Skin epidermis (tissue), 12 donors: ENCODE measurements at regions not wholly inside any gene's neighbourhood (a gene's known extent, or its start where the extent isn't known, plus 50 kb on each side); places are given as distances from the start of the nearest gene placed in this dataset.
A peak's percentile ranks its signal among the peaks of the same experiment; 100 is the strongest.

ENCODE experiments used
- H3K27ac ChIP-seq, 21 experiments: fragments of 200-600 bp; sonication (generic) in 11 of 21; one replicate each; pipeline ENCODE4 v1.5.0; 2020; ENCODE audit warnings: mild to moderate bottlenecking in 3 of 21, inconsistent platforms in 2 of 21, moderate library complexity in 2 of 21
- H3K4me3 ChIP-seq, 7 experiments: fragments of 200-600 bp; sonication (generic) in 2 of 7; one replicate each; pipeline ENCODE4 v1.5.0; 2020; ENCODE audit warnings: inconsistent platforms in 2 of 7, mild to moderate bottlenecking in 2 of 7, moderate library complexity in 1 of 7

DNA sequence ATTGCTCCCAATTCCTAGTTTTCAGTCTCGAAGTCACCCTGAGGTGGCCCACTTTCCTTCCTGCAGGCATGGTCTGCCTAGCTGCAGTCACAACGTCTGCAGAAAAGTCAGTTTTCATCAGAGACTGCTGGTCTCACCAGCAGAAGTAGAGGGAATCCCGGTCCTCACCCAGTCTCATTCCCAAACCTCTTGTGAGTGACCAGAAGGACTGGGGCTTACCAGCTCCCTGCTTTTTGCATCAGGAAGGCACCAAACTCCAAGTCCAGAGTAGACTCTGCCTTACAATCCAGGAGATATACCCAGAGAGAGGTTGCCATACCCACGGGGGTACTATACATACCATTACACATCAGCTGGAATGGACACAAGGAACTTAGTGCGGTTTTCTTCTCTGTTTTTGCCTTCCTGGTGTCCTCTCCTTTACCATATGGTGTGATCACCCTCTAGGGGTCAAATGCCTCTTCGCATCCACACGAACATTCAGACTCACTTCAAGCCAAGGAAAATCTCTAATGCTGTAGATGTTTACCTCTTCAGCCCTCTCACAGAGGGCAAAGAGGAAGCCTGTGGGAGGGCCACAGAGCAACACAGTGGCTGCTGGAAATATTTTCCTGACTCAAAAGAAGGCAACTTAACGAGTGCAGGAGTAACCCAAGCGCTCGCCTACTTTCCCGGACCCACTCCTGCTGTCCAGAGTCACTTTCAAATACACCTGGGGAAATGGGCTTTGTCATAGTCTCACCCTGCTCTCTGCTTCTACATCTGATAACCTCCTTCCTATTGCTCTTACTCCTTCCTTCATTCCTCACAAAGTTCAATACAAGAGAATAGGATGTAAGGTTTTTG, 220.9 kb downstream of the C7orf25 start:
- H3K27ac ChIP-seq, result peak overlapping the region in 1 of 21 experiments; percentile 33
- H3K4me3 ChIP-seq, result no peak overlapping the region

DNA sequence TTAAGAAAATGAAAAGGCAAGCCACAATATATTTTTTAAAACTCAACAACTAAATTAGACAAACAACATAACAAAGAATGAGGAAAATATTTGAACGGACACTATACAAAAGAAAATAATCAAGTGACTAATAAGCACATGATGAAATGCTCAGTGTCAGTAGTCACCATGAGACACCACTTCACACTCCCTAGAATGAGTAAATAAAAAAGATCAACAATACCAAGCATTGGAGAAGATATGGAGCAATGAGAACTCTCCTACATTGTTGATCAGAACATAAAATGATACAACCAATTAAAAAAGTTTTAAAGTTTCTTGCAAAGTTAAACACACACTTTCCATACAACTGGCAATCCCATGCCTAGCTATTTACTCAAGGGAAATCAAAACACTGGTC, 222.2 kb downstream of the C7orf25 start:
- Histone ChIP-seq H3K4me3 (no peak overlapping the region), H3K27ac (no peak overlapping the region)

DNA sequence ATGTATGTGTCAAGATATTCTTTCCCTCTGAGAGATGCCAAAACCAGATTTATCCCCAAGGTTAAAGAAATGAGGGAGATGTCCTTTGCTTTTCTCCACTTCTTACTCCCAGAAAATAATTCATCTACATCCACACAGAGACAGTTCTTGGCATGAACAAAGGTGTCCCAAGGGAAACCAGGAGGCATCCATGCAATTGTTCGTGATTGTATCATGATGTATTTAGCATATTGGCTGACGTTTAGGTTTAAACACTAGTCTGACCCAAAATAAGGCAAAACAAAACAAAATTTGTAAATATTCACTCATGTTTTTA, 223.9 kb downstream of the C7orf25 start:
- Histone ChIP-seq H3K4me3 (no peak overlapping the region), H3K27ac (no peak overlapping the region)

DNA sequence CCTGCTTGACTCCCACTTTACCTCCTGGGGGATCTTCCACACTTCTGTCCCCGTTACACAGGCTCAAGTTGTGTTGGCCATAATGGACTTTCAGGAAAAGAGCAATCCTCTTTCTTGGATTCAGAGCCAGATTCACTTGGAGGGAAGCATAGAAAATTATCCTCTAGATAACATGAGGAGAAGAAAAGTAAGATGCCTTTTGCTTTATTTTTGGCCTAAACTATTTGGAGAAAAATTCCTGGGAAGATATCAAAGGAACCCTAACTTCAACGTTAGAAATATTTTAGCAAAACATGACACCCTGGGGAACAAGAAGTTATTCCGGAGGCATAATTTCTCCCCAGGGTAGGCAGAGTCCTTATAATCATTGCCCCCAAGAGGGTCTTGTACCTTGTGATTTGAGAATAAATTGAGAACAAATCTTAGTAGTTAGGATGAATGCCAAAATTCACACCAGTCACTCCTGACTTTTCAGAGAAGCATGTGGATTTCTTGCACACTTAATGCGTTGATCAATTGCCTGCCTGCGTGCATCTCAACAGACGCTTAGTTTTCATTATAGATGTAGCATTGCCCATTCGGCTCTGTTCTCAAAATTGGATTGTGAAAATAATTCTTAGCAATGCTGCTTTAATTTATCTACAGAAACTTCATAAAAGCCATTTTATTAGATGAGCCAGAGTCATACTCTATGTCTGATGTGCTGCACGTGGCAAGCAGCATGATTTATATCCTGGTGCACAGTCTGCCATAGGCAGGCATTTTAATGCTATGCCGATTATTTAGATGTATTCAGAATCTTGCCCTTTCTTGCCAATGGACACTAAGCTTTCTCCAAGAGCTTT, 224.4 kb downstream of the C7orf25 start:
- H3K4me3 ChIP-seq, result no peak overlapping the region
- no peak overlapping the region for H3K27ac ChIP-seq

DNA sequence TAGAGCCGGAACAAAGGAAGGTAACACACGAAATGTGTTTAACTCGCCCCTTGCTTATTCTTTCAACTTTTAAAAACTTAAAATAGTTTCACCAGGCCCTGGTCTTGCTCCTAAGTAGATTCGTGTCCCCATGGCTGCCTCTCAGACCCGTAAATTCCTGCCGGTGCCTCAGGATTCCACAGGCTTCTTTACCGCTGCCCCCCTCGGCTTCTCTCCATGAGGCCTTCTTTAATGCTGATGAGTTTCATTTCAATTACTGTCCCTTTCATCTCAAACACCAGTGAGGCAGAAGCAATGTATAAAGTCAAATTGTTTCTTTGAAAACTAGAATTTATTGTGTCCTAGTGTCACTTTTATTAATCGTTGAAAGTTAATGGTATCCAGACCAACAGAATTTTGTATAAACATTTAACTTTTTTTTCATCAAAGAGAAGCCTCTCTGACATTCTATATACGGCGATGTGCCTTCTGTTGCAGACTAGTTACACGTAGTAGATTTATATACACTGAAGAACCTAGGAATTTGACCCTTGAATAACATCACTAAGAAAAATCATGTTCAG, 225.2 kb downstream of the C7orf25 start:
- no peak overlapping the region for H3K27ac ChIP-seq
- no peak overlapping the region for H3K4me3 ChIP-seq

DNA sequence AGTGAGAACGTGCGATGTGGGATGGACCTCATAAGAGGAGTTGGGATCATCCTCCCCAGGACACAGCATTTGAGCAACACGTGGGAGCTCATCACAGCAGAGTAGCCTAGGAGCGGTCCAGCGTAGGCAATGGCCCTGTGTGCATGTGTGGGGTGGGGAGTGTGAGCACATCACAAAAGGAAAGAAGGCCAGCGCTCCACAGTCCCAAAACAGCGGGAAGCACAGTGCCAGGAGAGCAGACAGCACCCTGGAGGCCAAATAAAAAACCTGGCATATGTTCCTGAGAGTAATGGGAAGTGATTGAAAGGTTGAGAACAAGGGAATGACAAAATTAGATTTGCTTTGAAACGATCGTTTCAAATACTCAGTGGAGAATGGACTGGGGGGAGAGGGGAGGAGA, 226.0 kb downstream of the C7orf25 start:
- Histone ChIP-seq H3K27ac (no peak overlapping the region), H3K4me3 (no peak overlapping the region)

DNA sequence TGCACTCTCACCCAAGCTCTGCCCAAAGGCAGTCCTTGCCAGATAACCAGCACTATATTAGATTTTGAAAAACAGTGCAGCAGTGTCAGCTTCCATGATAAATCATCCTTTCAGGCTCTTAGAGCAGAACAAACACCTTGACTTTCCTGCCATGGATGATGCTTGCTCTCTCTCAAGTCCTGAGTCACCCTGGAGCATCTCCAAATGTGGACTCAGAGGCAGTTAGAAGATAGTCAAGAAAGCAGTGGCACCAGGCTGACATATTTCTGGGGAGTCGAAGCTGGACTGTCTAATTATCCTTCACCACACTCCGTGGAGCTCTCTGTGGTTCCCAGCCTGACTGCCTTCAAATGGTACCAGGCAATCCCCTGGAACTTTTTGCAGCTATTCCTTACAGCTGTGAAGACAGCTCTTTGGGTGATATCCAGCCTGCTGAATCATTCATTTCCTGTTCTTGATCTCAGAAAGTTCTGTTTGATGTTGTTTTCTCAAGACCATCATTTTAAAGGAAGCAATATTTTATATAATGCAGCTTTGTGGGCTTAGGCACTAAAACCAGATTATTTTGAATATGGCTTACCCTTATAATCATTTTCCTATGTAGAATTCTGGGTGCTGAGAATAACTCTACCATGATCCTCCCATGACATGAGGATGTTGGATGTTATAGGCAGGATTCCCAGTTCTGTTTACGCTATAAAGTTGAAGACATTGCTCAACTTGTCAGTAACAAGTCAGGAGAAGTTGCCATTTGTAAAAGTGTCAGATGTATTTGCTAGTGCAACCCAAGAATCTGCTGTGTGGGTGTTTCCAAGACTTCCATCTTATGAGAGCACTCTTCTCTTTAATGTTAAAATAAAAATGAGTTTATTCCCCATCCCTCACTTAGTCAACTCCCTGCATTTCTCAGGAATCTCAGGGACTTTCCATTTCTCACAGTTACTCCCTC, 233.8 kb downstream of the C7orf25 start:
- Histone ChIP-seq H3K4me3 (no peak overlapping the region), H3K27ac (peak overlapping the region in 19 of 21 experiments; percentile 0 to 79 (median 61))

DNA sequence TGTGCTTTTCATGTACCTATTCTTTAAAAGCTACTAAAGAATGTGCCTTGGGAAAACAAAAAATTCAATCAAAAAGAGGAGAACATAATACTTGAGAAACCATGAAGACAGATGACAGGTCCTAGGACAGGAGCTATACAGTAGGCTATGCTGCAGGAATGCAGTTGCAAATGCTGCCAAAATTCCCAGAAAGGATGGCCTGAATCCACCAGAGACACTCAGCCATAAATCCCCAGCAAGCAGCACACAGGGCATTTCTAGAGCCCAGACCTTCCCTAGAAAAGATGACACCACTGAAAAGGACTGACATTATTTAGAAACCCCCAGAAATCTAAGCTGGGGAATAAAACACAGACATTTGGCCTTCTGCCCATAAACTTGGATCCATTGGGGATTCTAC, 237.3 kb downstream of the C7orf25 start:
- no peak overlapping the region for H3K27ac ChIP-seq
- no peak overlapping the region for H3K4me3 ChIP-seq

DNA sequence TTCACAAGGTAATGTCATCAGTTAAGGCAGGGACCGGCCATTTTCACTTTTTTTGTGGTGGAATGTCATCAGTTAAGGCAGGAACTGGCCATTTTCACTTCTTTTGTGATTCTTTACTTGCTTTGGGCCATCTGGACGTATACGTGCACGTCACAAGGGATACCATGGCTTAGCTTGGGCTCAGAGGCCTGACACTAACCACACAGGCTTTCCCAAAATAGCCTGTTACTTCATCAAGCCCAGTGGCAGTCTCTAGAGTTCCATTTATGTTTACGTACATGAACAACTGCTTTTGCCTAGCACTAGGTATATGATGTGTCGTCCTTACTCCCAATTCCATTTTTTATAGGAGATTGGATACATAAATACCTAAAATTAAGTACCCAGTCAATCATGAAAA, 237.9 kb downstream of the C7orf25 start:
- H3K4me3 ChIP-seq, result no peak overlapping the region
- H3K27ac ChIP-seq, result no peak overlapping the region

DNA sequence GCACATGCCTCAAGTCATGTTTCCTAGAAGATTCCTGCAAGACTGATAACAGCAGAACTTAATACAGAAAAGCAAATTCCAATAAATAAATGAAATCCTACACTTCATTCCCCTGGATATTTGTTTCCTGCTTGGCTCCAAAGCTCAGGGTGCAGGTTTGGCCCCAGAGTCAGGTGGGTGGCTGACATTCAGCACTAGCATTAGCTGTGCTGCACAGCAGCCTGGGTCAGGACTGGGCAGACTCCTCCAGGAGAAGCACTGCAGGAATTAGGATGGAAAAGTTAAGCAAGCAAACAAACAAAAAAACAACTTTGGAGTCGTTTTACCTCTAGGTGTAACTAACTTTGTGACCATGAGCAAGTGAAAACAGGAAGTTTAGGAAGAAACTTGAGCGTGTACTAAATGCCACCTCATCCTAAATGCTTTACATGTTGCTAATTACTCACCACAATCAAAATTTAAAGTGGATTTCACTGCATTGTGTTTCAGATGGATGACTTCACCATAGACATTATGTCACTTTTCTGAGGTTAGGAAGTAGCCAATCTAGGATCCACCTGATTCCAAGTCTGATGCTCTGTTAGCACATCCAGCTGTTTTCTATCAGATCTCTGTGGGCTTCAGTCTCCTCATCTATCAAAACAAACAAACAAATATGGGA, 239.4 kb downstream of the C7orf25 start:
- no peak overlapping the region for H3K4me3 ChIP-seq
- H3K27ac ChIP-seq, result peak overlapping the region in 10 of 21 experiments; percentile 13 to 66 (median 48)

DNA sequence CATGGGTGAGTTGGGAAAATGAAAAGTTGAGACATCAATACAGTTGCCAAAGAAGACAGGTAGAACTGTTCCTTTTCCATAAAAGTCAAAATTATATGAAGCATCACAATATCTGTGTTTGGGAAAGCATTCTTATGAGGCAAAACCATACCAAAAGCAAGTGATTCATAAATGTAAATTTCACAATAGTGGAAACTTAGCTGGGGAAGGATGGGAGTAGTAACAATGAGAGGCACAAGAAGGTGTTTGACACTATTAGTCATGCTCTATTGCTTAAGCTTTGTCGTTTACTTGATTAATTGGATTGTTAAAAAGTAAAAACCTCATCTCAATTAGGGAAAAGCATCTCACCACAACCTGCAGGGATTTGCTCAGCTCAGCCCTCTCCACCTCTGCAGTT, 240.2 kb downstream of the C7orf25 start:
- Histone ChIP-seq H3K4me3 (no peak overlapping the region), H3K27ac (peak overlapping the region in 8 of 21 experiments; percentile 34 to 66 (median 51))

DNA sequence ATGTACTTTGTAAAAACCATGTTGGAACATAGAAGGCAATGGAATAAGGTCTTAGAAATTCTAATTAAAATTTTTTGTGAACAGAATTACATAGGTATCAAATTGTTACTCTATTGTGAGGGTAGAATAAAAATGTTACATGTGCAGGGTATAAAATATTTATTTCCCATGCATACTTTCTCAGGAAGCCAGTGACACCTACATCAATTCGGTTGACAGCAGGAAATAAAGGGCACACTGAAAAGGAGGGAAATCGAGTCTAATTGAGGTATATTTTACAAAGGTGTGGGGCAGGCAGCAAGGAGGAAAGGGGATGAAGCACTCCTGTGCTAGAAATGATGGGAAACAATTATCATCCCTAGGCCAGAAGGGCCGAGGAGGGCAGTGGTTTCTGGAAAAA, 244.9 kb downstream of the C7orf25 start:
- Histone ChIP-seq H3K4me3 (no peak overlapping the region), H3K27ac (no peak overlapping the region)

DNA sequence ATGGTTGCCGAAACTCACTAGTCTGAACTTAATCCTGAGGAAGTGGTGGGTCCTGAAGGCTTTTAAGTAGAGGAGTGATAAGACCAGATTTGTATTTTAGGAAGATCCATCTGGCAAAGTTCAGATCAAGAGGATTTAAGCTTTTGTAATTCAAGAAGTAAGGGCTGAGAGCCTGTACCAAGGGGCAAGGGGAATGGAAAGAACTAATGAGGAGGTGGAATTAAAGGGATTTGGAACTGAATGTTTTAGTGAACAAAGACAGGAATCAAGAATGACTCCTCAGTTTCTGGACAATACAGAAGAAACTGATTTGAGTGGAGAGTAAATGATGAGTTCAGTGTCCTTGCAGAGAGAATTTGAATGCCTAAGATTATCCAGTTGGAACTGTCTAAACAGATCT, 249.0 kb downstream of the C7orf25 start:
- H3K4me3 ChIP-seq, result no peak overlapping the region
- no peak overlapping the region for H3K27ac ChIP-seq

DNA sequence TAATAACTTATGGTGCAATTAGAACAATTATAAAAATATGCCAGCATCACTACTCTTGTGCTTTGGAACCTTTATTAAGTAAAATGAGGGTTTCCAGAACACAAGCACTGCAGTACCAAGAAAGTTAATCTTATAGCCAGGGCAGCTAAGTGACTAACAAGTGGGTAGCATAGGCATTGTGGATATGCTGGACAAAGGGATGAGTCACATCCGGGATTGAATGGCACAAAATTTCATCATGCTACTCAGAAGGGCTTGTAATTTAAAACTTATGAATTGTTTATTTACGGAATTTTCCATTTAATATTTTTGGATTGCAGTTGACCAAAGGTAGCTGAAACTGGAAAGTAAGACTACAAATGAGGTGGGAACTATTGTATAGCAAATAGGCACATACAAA, 250.6 kb downstream of the C7orf25 start:
- no peak overlapping the region for H3K27ac ChIP-seq
- H3K4me3 ChIP-seq, result no peak overlapping the region

DNA sequence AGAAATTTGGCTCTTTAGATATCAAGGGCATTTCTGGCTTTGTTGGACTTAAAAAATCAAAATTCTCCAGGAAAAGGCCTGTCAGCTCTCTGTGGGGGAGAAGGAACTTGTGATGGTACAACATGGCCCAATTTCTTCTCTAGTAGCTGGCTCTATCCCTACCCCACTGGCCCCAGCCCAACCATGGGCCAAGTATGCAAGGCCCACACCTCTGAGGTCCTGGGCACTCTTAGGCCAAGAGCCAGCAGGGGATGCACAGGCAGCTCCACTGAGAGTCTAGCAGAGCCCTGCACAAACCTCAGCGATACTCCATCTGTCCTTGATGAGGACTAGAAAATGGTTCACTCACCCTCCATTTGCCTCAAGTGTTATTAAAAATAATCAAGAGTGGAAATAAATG, 261.2 kb downstream of the C7orf25 start:
- no peak overlapping the region for H3K27ac ChIP-seq
- H3K4me3 ChIP-seq, result no peak overlapping the region

DNA sequence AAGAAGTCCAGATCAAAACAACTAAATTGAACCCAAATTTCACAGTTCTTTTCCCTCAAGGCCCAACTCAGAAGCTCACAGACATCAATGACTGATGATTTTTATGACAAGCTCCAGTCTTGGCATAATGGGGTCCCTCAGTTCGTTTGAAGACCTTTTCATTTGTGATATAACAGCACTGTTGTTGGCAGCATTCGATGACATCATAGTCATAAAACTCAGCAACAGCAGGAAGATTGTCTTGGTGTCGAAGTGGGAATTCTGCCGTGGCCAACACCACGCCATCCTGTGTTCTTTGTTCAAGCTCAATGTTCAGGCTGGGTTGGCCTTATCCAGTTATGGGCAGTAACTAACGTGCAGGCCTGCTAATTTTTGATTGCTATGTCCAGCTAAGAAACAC, 261.7 kb downstream of the C7orf25 start:
- no peak overlapping the region for H3K27ac ChIP-seq
- no peak overlapping the region for H3K4me3 ChIP-seq

DNA sequence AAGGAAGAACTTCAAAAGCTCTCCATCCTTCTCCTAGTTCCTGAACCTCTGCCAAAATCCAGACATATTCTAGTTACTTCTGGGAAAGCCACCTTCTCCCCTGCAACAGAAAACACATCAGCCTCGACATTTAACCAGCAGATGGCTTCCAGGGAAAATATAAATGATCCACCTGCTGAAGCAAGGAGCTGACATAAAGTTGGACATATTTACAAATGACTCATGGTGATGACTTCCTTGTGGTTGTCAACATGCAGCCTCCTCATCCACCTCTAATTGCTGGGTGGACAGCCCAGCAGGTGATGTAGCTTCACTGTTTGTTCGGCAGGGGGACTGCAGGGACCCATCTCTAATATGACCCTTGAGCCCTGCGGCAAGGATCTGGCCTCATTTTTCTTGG, 266.0 kb downstream of the C7orf25 start:
- H3K27ac ChIP-seq, result no peak overlapping the region
- H3K4me3 ChIP-seq, result no peak overlapping the region

DNA sequence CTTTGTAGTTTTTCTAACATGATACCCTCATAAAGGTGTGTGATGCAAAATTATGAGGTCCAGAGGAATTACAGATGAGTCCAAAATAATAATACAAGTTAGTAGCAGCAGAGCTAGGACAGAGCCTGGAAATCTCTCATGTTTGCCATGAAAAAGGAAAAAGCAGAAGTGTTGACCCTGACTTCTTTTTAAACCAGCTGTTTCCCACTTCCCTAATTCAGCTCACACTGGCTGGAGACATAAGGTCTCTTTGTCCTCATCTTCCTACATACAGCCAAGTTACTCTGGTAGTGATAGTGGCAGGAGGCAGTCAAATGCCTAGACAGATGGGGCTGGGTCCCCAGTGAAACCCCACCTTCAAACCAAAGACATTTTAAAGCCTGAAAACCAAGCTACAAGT, 269.2 kb downstream of the C7orf25 start:
- H3K27ac ChIP-seq, result no peak overlapping the region
- H3K4me3 ChIP-seq, result no peak overlapping the region

DNA sequence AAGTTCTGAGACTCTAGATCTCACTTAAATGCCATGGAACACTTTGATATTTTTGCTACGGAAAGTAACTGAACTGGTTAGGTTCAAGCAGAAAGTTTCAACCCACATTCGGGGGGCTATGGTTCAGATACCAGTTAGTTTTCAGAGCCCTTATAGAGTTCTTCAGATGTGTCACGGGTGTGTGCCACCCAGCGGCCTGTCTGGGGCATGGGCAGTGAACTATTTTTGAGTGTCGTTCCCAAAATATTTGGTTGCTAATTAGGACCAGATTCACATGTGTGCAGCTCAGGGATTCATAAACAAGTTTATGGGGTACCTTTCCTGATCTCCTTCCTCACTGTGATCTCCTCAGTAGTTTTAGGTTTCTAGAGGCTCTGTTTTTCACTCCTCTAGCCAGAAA, 271.9 kb downstream of the C7orf25 start:
- no peak overlapping the region for H3K4me3 ChIP-seq
- no peak overlapping the region for H3K27ac ChIP-seq
